IMR-90 (cell line): ENCODE measurements at regions not wholly inside any gene's neighbourhood (a gene's known extent, or its start where the extent isn't known, plus 50 kb on each side); places are given as distances from the start of the nearest gene placed in this dataset.

Experiments used
- ATAC-seq: fragments of 200-7000 bp; cut with Tn5 transposase; 2 replicates; pipeline ENCODE4 v1.9.1; 2020; ENCODE audit warnings: low read depth, mild to moderate bottlenecking, moderate library complexity
- BruUV-seq: library from RNA; stranded (reverse); fragments of 400-500 nt; replicated peaks from 2 replicates; lab custom pipeline; 2021; lab: Mats Ljungman, UMichigan
- CTCF ChIA-PET: fragments of 300-600 bp; formaldehyde crosslinking; extraction: SDS; loops from one replicate; lab custom pipeline; 2021; ENCODE audit warnings: antibody characterized with exemption; lab: Yijun Ruan, JAX
- POLR2A ChIA-PET: fragments of 300-600 bp; sonication (Branson Sonifier 250); formaldehyde crosslinking; loops from one replicate; lab custom pipeline; 2022; ENCODE audit warnings: antibody characterized with exemption; ENCODE audit not compliant: unreplicated experiment; lab: Charles Lee
- DNase-seq: peaks from one replicate; pipeline ENCODE4 v3.0.0; 2013
- H2AFZ ChIP-seq: replicated peaks from 2 replicates; pipeline ENCODE3; 2013; ENCODE audit warnings: low read length, mild to moderate bottlenecking; ENCODE audit not compliant: poor library complexity
- H2AK5ac ChIP-seq: 2 replicates; pipeline ENCODE4 v1.6.1; 2013; ENCODE audit warnings: low read depth, low read length, inconsistent platforms
- H2AK9ac ChIP-seq: replicated peaks from 2 replicates; pipeline ENCODE3; 2013; ENCODE audit warnings: mild to moderate bottlenecking, low read depth, low read length, moderate library complexity; ENCODE audit not compliant: poor library complexity
- H2BK120ac ChIP-seq: 2 replicates; pipeline ENCODE4 v1.6.1; 2013; ENCODE audit warnings: low read depth, low read length, inconsistent platforms
- H2BK15ac ChIP-seq: 3 replicates; pipeline ENCODE4 v1.6.1; 2013; ENCODE audit warnings: low read depth, low read length, inconsistent platforms
- H2BK20ac ChIP-seq: 2 replicates; pipeline ENCODE4 v1.6.1; 2013; ENCODE audit warnings: low read depth, mild to moderate bottlenecking, inconsistent platforms, low read length, moderate library complexity
- H2BK5ac ChIP-seq: 2 replicates; pipeline ENCODE4 v1.6.1; 2013; ENCODE audit warnings: mild to moderate bottlenecking, low read depth, low read length, inconsistent platforms; ENCODE audit not compliant: poor library complexity, severe bottlenecking
- H3K14ac ChIP-seq: replicated peaks from 2 replicates; pipeline ENCODE4 v1.6.1; 2013; ENCODE audit warnings: low read depth, low read length, inconsistent platforms
- H3K18ac ChIP-seq: 2 replicates; pipeline ENCODE4 v1.6.1; 2013; ENCODE audit warnings: low read depth, low read length, control low read depth
- H3K23ac ChIP-seq: 2 replicates; pipeline ENCODE4 v1.6.1; 2013; ENCODE audit warnings: low read depth, low read length, inconsistent platforms
- H3K27ac ChIP-seq: 2 replicates; pipeline ENCODE4 v1.5.1; 2013; ENCODE audit warnings: mild to moderate bottlenecking, control low read depth, low read length; ENCODE audit not compliant: insufficient read depth
- H3K27me3 ChIP-seq: 2 replicates; pipeline ENCODE4 v1.6.1; 2013; ENCODE audit warnings: low read length; ENCODE audit not compliant: control insufficient read depth, insufficient read depth
- H3K36me3 ChIP-seq: 2 replicates; pipeline ENCODE4 v1.6.1; 2013; ENCODE audit warnings: low read length, mixed read lengths; ENCODE audit not compliant: control insufficient read depth, insufficient read depth
- H3K4ac ChIP-seq: 2 replicates; pipeline ENCODE4 v1.6.1; 2013; ENCODE audit warnings: low read depth, low read length, inconsistent platforms
- H3K4me1 ChIP-seq: 2 replicates; pipeline ENCODE4 v1.6.1; 2013; ENCODE audit warnings: low read length, mixed read lengths; ENCODE audit not compliant: control insufficient read depth, insufficient read depth
- H3K4me2 ChIP-seq: 2 replicates; pipeline ENCODE4 v1.6.1; 2013; ENCODE audit warnings: low read depth, mild to moderate bottlenecking, control low read depth, low read length, moderate library complexity
- H3K4me3 ChIP-seq: 2 replicates; pipeline ENCODE4 v1.5.1; 2013; ENCODE audit warnings: low read depth, mild to moderate bottlenecking, control low read depth, low read length, moderate library complexity; ENCODE audit not compliant: insufficient read depth
- H3K56ac ChIP-seq: 2 replicates; pipeline ENCODE4 v1.6.1; 2013; ENCODE audit warnings: low read length, inconsistent platforms; ENCODE audit not compliant: insufficient read depth; ENCODE audit errors: extremely low read depth
- H3K79me1 ChIP-seq, 2 experiments: 2 replicates each; pipeline ENCODE4 v1.6.1; 2013; ENCODE audit warnings: low read length in 2 of 2, inconsistent platforms in 1 of 2, low read depth in 1 of 2
- H3K9ac ChIP-seq: 2 replicates; pipeline ENCODE4 v1.6.1; 2013; ENCODE audit warnings: low read depth, low read length, control low read depth
- H3K9me1 ChIP-seq: 2 replicates; pipeline ENCODE4 v1.6.1; 2013; ENCODE audit warnings: low read length, inconsistent platforms; ENCODE audit not compliant: insufficient read depth
- H3K9me3 ChIP-seq: 2 replicates; pipeline ENCODE4 v1.6.1; 2013; ENCODE audit warnings: low read length; ENCODE audit not compliant: control insufficient read depth, insufficient read depth
- H4K20me1 ChIP-seq: 2 replicates; pipeline ENCODE4 v1.6.1; 2013; ENCODE audit warnings: low read length, inconsistent platforms; ENCODE audit not compliant: insufficient read depth
- H4K5ac ChIP-seq: 2 replicates; pipeline ENCODE4 v1.6.1; 2013; ENCODE audit warnings: mild to moderate bottlenecking, low read depth, low read length, control low read depth
- H4K8ac ChIP-seq, 2 experiments: 2 replicates each; pipeline ENCODE4 v1.6.1; 2013; ENCODE audit warnings: low read depth in 2 of 2, low read length in 2 of 2, control low read depth in 1 of 2, inconsistent platforms in 1 of 2
- H4K91ac ChIP-seq: 2 replicates; pipeline ENCODE4 v1.6.1; 2013; ENCODE audit warnings: low read depth, low read length, inconsistent platforms; ENCODE audit not compliant: insufficient read depth
- BHLHE40 ChIP-seq: fragments of 150-350 bp; IDR thresholded peaks from 2 replicates; pipeline ENCODE4 v1.6.1; 2016; ENCODE audit warnings: mild to moderate bottlenecking, low read depth, low read length
- CEBPB ChIP-seq: IDR thresholded peaks from 2 replicates; pipeline ENCODE4 v1.6.1; 2012; ENCODE audit warnings: low read depth, low read length, improper control_type of control experiment
- CHD1 ChIP-seq: IDR thresholded peaks from 2 replicates; pipeline ENCODE4 v1.6.1; 2012; ENCODE audit warnings: low read depth, low read length, improper control_type of control experiment
- CTCF ChIP-seq: conservative IDR thresholded peaks from 2 replicates; pipeline ENCODE4 v1.5.1; 2012; ENCODE audit warnings: mild to moderate bottlenecking, low read depth, low read length, improper control_type of control experiment
- FOS ChIP-seq: fragments of 150-350 bp; IDR thresholded peaks from 2 replicates; pipeline ENCODE4 v1.6.1; 2016; ENCODE audit warnings: low read depth, low read length
- MAFK ChIP-seq: IDR thresholded peaks from 2 replicates; pipeline ENCODE4 v1.6.1; 2012; ENCODE audit warnings: low read depth, low read length, improper control_type of control experiment
- MAZ ChIP-seq: IDR thresholded peaks from 2 replicates; pipeline ENCODE4 v1.6.1; 2012; ENCODE audit warnings: low read depth, mild to moderate bottlenecking, low read length, improper control_type of control experiment, moderate library complexity, borderline replicate concordance
- MXI1 ChIP-seq: IDR thresholded peaks from 2 replicates; pipeline ENCODE4 v1.6.1; 2012; ENCODE audit warnings: low read depth, mild to moderate bottlenecking, low read length, moderate library complexity, borderline replicate concordance
- NFE2L2 ChIP-seq: fragments of 150-350 bp; IDR thresholded peaks from 2 replicates; pipeline ENCODE4 v1.6.1; 2016; ENCODE audit warnings: low read depth, mild to moderate bottlenecking, low read length
- POLR2A ChIP-seq: IDR thresholded peaks from 2 replicates; pipeline ENCODE4 v1.6.1; 2012; ENCODE audit warnings: mild to moderate bottlenecking, low read depth, low read length
- RAD21 ChIP-seq: IDR thresholded peaks from 2 replicates; pipeline ENCODE4 v1.6.1; 2012; ENCODE audit warnings: low read length, improper control_type of control experiment
- RCOR1 ChIP-seq: IDR thresholded peaks from 2 replicates; pipeline ENCODE4 v1.6.1; 2012; ENCODE audit warnings: mild to moderate bottlenecking, low read length, improper control_type of control experiment; ENCODE audit not compliant: insufficient replicate concordance
- RFX5 ChIP-seq: IDR thresholded peaks from 2 replicates; pipeline ENCODE4 v1.8.0; 2012; ENCODE audit warnings: low read depth, mild to moderate bottlenecking, low read length, moderate library complexity
- SMC3 ChIP-seq: fragments of 150-350 bp; IDR thresholded peaks from 2 replicates; pipeline ENCODE4 v1.6.1; 2016; ENCODE audit warnings: low read depth, mild to moderate bottlenecking, antibody characterized with exemption, low read length, moderate library complexity
- USF2 ChIP-seq: fragments of 150-350 bp; IDR thresholded peaks from 2 replicates; pipeline ENCODE4 v1.6.1; 2017; ENCODE audit warnings: mild to moderate bottlenecking, antibody characterized with exemption, low read length, low read depth
- WGBS, 2 experiments: methylation state at CpG; one replicate each; pipeline versions ENCODE4 v1.1.5 to v1.1.7; 2013; ENCODE audit warnings: missing lambda C conversion rate in 2 of 2; ENCODE audit not compliant: insufficient read length in 1 of 2; ENCODE audit errors: extremely low coverage in 2 of 2; 5-methylcytosine and 5-hydroxymethylcytosine counted together
- dilution Hi-C: fragments of 300-500 bp; cut with HindIII; formaldehyde crosslinking; loops from one replicate; pipeline ENCODE4 v1.14.3; 2018; ENCODE audit warnings: low sequenced_read_pairs; ENCODE audit not compliant: unreplicated experiment
- in situ Hi-C: fragments of 300-500 bp; cut with MboI; formaldehyde crosslinking; loops from 3 replicates; pipeline ENCODE4 v1.14.3; 2019; ENCODE audit warnings: low sequenced_read_pairs, inconsistent platforms, mixed read lengths
- intact Hi-C: fragments of 100-400 bp; cut with micrococcal nuclease; formaldehyde crosslinking; loops from 2 replicates; pipeline ENCODE4 v1.10.0; 2022
- TF ChIP-seq, protein P1 (sequence below): fragments of 150-350 bp; IDR thresholded peaks from 2 replicates; pipeline ENCODE4 v1.6.1; 2016; ENCODE audit warnings: low read depth, mild to moderate bottlenecking, low read length, moderate library complexity, borderline replicate concordance

GRCh38 chr15:62541846-62542245 is 376.8 kb upstream of the C2CD4B start:
- Histone ChIP-seq H4K5ac (no peak overlapping the region), H3K27ac (no peak overlapping the region), H2AK5ac (no peak overlapping the region), H2BK120ac (no peak overlapping the region), H3K4me1 (peaks cover 8% of the 10 kb centered on the region; the same call in 1 of the 2 replicates), H2BK15ac (no peak overlapping the region), H3K79me1 (peaks cover 0 to 6% of the 10 kb centered on the region in 2 experiments; a peak in 1 of 4 replicates), H3K18ac (no peak overlapping the region), H3K36me3 (no peaks in the 10 kb centered on the region), H2BK20ac (no peak overlapping the region), H3K14ac (no peak overlapping the region), H3K4ac (no peak overlapping the region), H3K23ac (no peak overlapping the region), H3K4me2 (no peak overlapping the region), H2AFZ (no peak overlapping the region), H2AK9ac (no peak overlapping the region), H3K9me1 (0 out of 2 replicates have a peak, but pooled peaks cover 3% of the 10 kb centered on the region), H4K8ac (no peak overlapping the region), H3K9me3 (no peaks in the 10 kb centered on the region), H4K20me1 (0 out of 2 replicates have a peak, but pooled peaks cover 3% of the 10 kb centered on the region), H3K4me3 (no peak overlapping the region), H3K9ac (no peak overlapping the region), H2BK5ac (no peak overlapping the region), H4K91ac (no peak overlapping the region), H3K56ac (no peak overlapping the region), H3K27me3 (no peaks in the 10 kb centered on the region)
- in situ Hi-C loops: no loop called here
- no TSS peak for BruUV-seq
- TF ChIP-seq CEBPB: no peak
- TF ChIP-seq RCOR1: no peak
- no peak for TF ChIP-seq MXI1
- no peak for TF ChIP-seq RAD21
- TF ChIP-seq SMC3: no peak
- TF ChIP-seq USF2: no peak
- no peak for TF ChIP-seq CTCF
- no peak for TF ChIP-seq BHLHE40
- no peak for TF ChIP-seq CHD1
- TF ChIP-seq, protein P1, sequence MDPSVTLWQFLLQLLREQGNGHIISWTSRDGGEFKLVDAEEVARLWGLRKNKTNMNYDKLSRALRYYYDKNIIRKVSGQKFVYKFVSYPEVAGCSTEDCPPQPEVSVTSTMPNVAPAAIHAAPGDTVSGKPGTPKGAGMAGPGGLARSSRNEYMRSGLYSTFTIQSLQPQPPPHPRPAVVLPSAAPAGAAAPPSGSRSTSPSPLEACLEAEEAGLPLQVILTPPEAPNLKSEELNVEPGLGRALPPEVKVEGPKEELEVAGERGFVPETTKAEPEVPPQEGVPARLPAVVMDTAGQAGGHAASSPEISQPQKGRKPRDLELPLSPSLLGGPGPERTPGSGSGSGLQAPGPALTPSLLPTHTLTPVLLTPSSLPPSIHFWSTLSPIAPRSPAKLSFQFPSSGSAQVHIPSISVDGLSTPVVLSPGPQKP: no peak
- no peak for TF ChIP-seq FOS
- no peak for TF ChIP-seq NFE2L2
- TF ChIP-seq POLR2A: no peak
- TF ChIP-seq MAZ: no peak
- TF ChIP-seq RFX5: no peak
- no peak for TF ChIP-seq MAFK
- ATAC-seq (no peak), DNase-seq (no peak)
- dilution Hi-C loops: no loop called here
- WGBS, 2 experiments: 100% methylated on average over 2 of the region's 6 CpGs; no CpG with 5 or more reads in 1 of the 2 experiments
- intact Hi-C loops: no loop called here
- CTCF ChIA-PET: no interaction called here
- POLR2A ChIA-PET: no interaction called here
